ENCODE measurements at regions not wholly inside any gene's neighbourhood (a gene's known extent, or its start where the extent isn't known, plus 50 kb on each side); places are given as distances from the start of the nearest gene placed in this dataset.
"Not testable (repeated sequence)": the region's sequence is repeated elsewhere in the genome, so short reads cannot be mapped to it uniquely, and the experiment has no call there.

- Histone ChIP-seq H3K27me3 (ENCODE audit: low read depth, low read length) (no peaks in the 10 kb centered on the region), H3K36me3 (ENCODE audit: control insufficient read depth in 1 of 2, insufficient read depth in 2 of 2, low read length in 2 of 2) (no peaks in the 10 kb centered on the region), H3K27ac (ENCODE audit: low read length) (no peak overlapping the region), H3K4me1 (ENCODE audit: control insufficient read depth in 1 of 2, insufficient read depth in 2 of 2, low read length in 2 of 2) (no peaks in the 10 kb centered on the region), H3K9me3 (ENCODE audit: control insufficient read depth in 1 of 2, low read length in 2 of 2) (no peaks in the 10 kb centered on the region), H3K4me3 (ENCODE audit: low read depth in 1 of 2, low read length in 2 of 2) (no peak overlapping the region)
Observed at GRCh38 chr12:127121494-127122084, 1145.4 kb upstream of the TMEM132C start.

DNA sequence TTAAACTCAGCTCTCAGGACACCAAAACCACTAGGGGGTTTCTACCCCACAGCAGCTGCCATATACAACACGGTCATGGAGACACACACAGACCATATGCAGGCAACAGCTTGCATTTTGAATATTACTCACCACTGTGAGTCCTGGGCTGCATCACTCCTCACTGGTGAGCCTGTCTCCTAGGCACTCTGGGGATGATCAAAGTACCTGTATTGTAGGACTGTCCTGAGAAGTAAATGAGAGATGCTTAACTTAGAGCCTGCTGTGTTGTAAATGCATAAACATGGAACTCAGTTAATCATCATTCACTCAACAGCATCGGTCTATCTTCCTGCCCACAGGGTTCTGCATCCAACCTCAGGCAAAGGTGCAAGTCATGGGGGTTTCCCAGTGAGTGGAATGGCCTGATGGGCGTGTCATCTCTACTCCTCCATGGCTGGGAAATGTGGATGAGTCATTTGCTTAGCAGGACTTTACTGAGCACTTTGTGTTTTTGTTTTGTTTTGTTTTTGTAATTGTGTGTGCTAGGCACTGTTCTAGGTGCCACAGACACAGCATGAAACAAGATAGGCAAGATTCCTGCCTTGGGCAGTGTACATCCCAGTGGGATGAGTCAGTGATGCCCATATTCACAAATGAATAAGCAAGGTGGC is 1141.2 kb upstream of the TMEM132C start:
- Histone ChIP-seq H3K4me1 (ENCODE audit: control insufficient read depth in 1 of 2, insufficient read depth in 2 of 2, low read length in 2 of 2) (no peaks in the 10 kb centered on the region), H3K4me3 (ENCODE audit: low read depth in 1 of 2, low read length in 2 of 2) (no peak overlapping the region), H3K36me3 (ENCODE audit: control insufficient read depth in 1 of 2, insufficient read depth in 2 of 2, low read length in 2 of 2) (no peaks in the 10 kb centered on the region), H3K9me3 (ENCODE audit: control insufficient read depth in 1 of 2, low read length in 2 of 2) (no peaks in the 10 kb centered on the region), H3K27me3 (ENCODE audit: low read depth, low read length) (no peaks in the 10 kb centered on the region), H3K27ac (ENCODE audit: low read length) (no peak overlapping the region)

GRCh38 chr12:127126260-127126628 is 1140.7 kb upstream of the TMEM132C start:
- Histone ChIP-seq H3K27ac (ENCODE audit: low read length) (no peak overlapping the region), H3K27me3 (ENCODE audit: low read depth, low read length) (no peaks in the 10 kb centered on the region), H3K9me3 (ENCODE audit: control insufficient read depth in 1 of 2, low read length in 2 of 2) (no peaks in the 10 kb centered on the region), H3K4me3 (ENCODE audit: low read depth in 1 of 2, low read length in 2 of 2) (no peak overlapping the region), H3K36me3 (ENCODE audit: control insufficient read depth in 1 of 2, insufficient read depth in 2 of 2, low read length in 2 of 2) (no peaks in the 10 kb centered on the region), H3K4me1 (ENCODE audit: control insufficient read depth in 1 of 2, insufficient read depth in 2 of 2, low read length in 2 of 2) (no peaks in the 10 kb centered on the region)

DNA sequence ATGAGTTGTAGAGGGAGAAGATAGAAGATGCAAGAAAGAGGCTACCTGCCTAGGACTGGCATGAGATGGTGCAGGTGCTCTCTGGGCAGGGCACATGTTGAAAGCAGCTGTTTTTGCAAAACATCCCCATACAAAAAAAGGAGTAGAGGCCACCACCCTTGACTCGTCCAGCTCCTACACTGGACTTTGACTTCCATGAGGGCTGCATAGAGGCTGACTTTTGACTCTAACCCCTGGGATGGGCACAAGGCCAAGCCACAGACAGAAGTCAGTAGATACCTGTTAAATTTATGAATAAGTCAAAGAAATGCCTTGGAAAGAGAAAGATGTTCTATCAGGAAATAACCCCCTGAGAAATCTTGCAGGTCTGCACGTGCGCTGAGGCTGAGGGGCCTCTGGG is 1139.1 kb upstream of the TMEM132C start:
- no peak overlapping the region for H3K4me3 ChIP-seq (ENCODE audit: low read depth in 1 of 2, low read length in 2 of 2)
- H3K4me1 ChIP-seq (ENCODE audit: control insufficient read depth in 1 of 2, insufficient read depth in 2 of 2, low read length in 2 of 2) = no peaks in the 10 kb centered on the region
- H3K36me3 ChIP-seq (ENCODE audit: control insufficient read depth in 1 of 2, insufficient read depth in 2 of 2, low read length in 2 of 2) = no peaks in the 10 kb centered on the region
- no peak overlapping the region for H3K27ac ChIP-seq (ENCODE audit: low read length)
- H3K9me3 ChIP-seq (ENCODE audit: control insufficient read depth in 1 of 2, low read length in 2 of 2) = no peaks in the 10 kb centered on the region
- no peaks in the 10 kb centered on the region for H3K27me3 ChIP-seq (ENCODE audit: low read depth, low read length)

GRCh38 chr12:127130506-127131124 is 1136.4 kb upstream of the TMEM132C start:
- H3K27me3 ChIP-seq (ENCODE audit: low read depth, low read length) = no peaks in the 10 kb centered on the region
- H3K36me3 ChIP-seq (ENCODE audit: control insufficient read depth in 1 of 2, insufficient read depth in 2 of 2, low read length in 2 of 2) = no peaks in the 10 kb centered on the region
- H3K4me1 ChIP-seq (ENCODE audit: control insufficient read depth in 1 of 2, insufficient read depth in 2 of 2, low read length in 2 of 2) = no peaks in the 10 kb centered on the region
- H3K9me3 ChIP-seq (ENCODE audit: control insufficient read depth in 1 of 2, low read length in 2 of 2) = no peaks in the 10 kb centered on the region
- no peak overlapping the region for H3K27ac ChIP-seq (ENCODE audit: low read length)
- no peak overlapping the region for H3K4me3 ChIP-seq (ENCODE audit: low read depth in 1 of 2, low read length in 2 of 2)

GRCh38 chr12:127133675-127134335 is 1133.2 kb upstream of the TMEM132C start:
- Histone ChIP-seq H3K27me3 (ENCODE audit: low read depth, low read length) (no peaks in the 10 kb centered on the region), H3K27ac (ENCODE audit: low read length) (no peak overlapping the region), H3K36me3 (ENCODE audit: control insufficient read depth in 1 of 2, insufficient read depth in 2 of 2, low read length in 2 of 2) (no peaks in the 10 kb centered on the region), H3K9me3 (ENCODE audit: control insufficient read depth in 1 of 2, low read length in 2 of 2) (peaks cover 0 to 3% of the 10 kb centered on the region in 2 donors), H3K4me1 (ENCODE audit: control insufficient read depth in 1 of 2, insufficient read depth in 2 of 2, low read length in 2 of 2) (no peaks in the 10 kb centered on the region), H3K4me3 (ENCODE audit: low read depth in 1 of 2, low read length in 2 of 2) (no peak overlapping the region)

GRCh38 chr12:127140864-127141484 is 1126.0 kb upstream of the TMEM132C start:
- H3K9me3 ChIP-seq (ENCODE audit: control insufficient read depth in 1 of 2, low read length in 2 of 2) = peaks cover 0 to 14% of the 10 kb centered on the region in 2 donors
- not testable (repeated sequence) for H3K4me1 ChIP-seq (ENCODE audit: control insufficient read depth in 1 of 2, insufficient read depth in 2 of 2, low read length in 2 of 2); H3K36me3 ChIP-seq (ENCODE audit: control insufficient read depth in 1 of 2, insufficient read depth in 2 of 2, low read length in 2 of 2); H3K27me3 ChIP-seq (ENCODE audit: low read depth, low read length); H3K27ac ChIP-seq (ENCODE audit: low read length); H3K4me3 ChIP-seq (ENCODE audit: low read depth in 1 of 2, low read length in 2 of 2)

GRCh38 chr12:127143020-127143419 is 1124.0 kb upstream of the TMEM132C start:
- H3K4me1 ChIP-seq (ENCODE audit: control insufficient read depth in 1 of 2, insufficient read depth in 2 of 2, low read length in 2 of 2) = no peaks in the 10 kb centered on the region
- H3K36me3 ChIP-seq (ENCODE audit: control insufficient read depth in 1 of 2, insufficient read depth in 2 of 2, low read length in 2 of 2) = no peaks in the 10 kb centered on the region
- no peak overlapping the region for H3K27ac ChIP-seq (ENCODE audit: low read length)
- no peaks in the 10 kb centered on the region for H3K27me3 ChIP-seq (ENCODE audit: low read depth, low read length)
- peaks cover 0 to 14% of the 10 kb centered on the region in 2 donors for H3K9me3 ChIP-seq (ENCODE audit: control insufficient read depth in 1 of 2, low read length in 2 of 2)
- peak overlapping the region in 1 of 2 donors; percentile 24 for H3K4me3 ChIP-seq (ENCODE audit: low read depth in 1 of 2, low read length in 2 of 2)

DNA sequence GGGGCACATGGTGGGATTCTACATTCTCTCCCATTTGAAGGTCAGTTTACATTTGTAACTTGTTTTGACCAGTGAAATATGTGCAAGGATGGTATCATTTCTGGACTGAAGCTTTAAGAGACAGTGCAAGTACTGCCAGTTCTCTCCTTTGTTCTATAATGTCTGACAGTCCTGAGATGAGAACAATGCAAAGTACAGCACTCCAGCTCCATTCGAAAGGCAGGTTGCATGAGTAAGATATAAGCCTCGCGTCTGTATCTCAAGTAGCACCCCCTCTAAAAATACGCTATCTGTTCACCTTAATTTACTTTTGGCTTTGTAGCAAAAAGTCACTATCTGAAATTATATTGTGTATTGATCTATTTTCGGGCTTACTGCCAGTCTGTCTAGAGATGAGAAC is 1122.2 kb upstream of the TMEM132C start:
- peaks cover 0 to 11% of the 10 kb centered on the region in 2 donors for H3K9me3 ChIP-seq (ENCODE audit: control insufficient read depth in 1 of 2, low read length in 2 of 2)
- no peak overlapping the region for H3K4me3 ChIP-seq (ENCODE audit: low read depth in 1 of 2, low read length in 2 of 2)
- H3K27ac ChIP-seq (ENCODE audit: low read length) = no peak overlapping the region
- H3K4me1 ChIP-seq (ENCODE audit: control insufficient read depth in 1 of 2, insufficient read depth in 2 of 2, low read length in 2 of 2) = no peaks in the 10 kb centered on the region
- no peaks in the 10 kb centered on the region for H3K27me3 ChIP-seq (ENCODE audit: low read depth, low read length)
- no peaks in the 10 kb centered on the region for H3K36me3 ChIP-seq (ENCODE audit: control insufficient read depth in 1 of 2, insufficient read depth in 2 of 2, low read length in 2 of 2)

- H3K4me3 ChIP-seq (ENCODE audit: low read depth in 1 of 2, low read length in 2 of 2) = peak overlapping the region; percentile 56 to 77
- H3K27me3 ChIP-seq (ENCODE audit: low read depth, low read length) = no peaks in the 10 kb centered on the region
- H3K27ac ChIP-seq (ENCODE audit: low read length) = no peak overlapping the region
- H3K9me3 ChIP-seq (ENCODE audit: control insufficient read depth in 1 of 2, low read length in 2 of 2) = peaks cover 0 to 11% of the 10 kb centered on the region in 2 donors
- no peaks in the 10 kb centered on the region for H3K36me3 ChIP-seq (ENCODE audit: control insufficient read depth in 1 of 2, insufficient read depth in 2 of 2, low read length in 2 of 2)
- H3K4me1 ChIP-seq (ENCODE audit: control insufficient read depth in 1 of 2, insufficient read depth in 2 of 2, low read length in 2 of 2) = no peaks in the 10 kb centered on the region
Observed at GRCh38 chr12:127145241-127145928, 1121.6 kb upstream of the TMEM132C start.

All from muscle layer of duodenum (tissue), 2 donors.